Renal pelvis (tissue), 1 donor: ENCODE measurements at regions not wholly inside any gene's neighbourhood (a gene's known extent, or its start where the extent isn't known, plus 50 kb on each side); places are given as distances from the start of the nearest gene placed in this dataset.

Source experiments
- DNase-seq: peaks from one replicate; pipeline ENCODE4 v3.0.0-alpha.2; 2013

DNA sequence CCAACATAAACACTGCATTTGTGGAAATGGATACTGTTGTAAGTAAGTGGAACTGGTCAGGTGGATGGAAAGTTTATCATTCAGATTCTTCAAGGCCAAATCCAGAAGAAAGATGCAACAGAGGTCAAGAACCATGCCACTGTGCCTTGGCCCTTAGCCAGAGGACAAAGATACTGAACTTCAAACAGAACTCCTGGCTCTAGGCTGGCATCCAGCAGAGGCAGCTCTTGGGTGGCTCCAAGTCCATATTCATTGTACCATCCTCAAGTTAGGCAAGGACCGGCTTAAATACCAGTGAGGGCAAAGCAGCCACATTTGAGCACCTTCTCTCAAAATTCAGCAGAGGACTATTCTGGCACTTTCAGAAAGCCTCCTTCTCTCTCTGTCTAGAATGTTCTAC lies 53.2 kb downstream of the DNAAF9 start:
- no peak for DNase-seq

DNA sequence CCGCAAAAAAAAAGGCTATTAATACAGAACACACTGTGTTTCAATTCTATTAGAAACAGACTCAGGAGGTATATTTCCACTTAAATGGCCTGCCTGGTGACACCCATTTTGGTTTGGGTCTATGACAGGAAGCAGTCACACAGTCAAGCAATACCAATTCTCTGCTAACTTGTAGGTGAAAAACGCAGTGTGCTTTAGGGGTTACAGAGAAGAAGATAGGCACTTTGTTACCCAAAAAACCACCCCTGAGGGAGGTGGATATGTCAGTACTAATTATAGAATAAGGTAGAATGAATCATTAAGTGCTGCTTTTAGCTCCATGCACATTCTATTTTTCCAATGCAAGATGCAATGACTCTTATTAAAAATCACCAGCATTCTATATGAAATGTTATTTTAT lies 53.8 kb downstream of the DNAAF9 start:
- DNase-seq = no peak

DNA sequence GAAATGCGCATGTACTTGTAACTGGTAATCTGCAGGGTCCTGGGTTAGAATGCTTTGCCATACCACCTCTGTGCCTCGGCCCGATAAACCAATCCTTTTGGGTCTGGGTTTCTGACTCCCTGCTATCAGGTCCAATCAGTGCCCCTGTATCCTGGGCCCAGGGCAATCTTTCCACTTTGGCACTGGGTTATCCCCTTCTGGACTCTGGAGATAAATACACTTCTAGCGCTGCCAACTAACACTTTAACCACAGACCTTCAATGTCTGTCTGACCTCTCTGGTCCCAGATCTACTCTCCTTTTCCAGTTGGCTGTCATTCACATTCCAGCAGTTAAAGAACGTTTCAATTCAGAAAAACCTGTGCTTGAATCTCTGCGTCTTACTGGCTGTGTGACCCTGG lies 55.3 kb downstream of the DNAAF9 start:
- DNase-seq = no peak

DNA sequence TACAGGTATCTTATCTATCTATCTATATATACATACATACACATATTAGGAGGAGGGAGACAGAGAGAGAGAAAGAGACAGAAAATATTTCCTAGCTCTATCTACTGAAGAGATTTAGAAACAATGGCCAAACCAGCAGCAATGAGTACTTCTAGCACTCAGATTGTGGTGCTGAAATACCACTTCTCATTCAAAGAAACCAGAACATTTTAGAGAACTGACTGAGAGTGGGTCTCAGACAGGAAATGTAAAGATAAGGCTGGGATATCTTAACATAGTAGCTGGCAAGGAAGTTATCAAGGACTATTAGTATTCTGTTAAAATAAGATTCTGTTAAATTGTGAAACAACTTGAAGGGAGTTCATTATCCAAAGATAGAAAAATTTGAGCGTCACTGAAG lies 57.0 kb downstream of the DNAAF9 start:
- DNase-seq = no peak

DNA sequence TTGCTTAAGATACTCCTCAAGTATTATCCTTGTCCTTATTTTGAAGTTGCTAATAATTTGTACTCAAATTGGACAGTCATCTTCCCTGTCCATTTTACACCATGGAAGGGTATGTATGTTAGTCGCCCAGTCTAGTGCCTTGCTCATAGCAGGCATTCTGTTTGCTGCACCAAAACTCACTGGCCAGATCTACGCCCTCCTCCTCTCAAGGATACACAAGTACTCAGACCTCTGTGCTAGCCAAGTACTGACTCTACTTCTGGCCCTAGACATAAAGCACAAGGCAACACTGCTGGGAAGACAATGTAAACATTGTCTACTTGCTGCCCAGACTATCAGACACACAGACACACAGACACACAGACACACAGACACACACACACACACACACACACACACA lies 57.7 kb downstream of the DNAAF9 start:
- DNase-seq = no peak

DNA sequence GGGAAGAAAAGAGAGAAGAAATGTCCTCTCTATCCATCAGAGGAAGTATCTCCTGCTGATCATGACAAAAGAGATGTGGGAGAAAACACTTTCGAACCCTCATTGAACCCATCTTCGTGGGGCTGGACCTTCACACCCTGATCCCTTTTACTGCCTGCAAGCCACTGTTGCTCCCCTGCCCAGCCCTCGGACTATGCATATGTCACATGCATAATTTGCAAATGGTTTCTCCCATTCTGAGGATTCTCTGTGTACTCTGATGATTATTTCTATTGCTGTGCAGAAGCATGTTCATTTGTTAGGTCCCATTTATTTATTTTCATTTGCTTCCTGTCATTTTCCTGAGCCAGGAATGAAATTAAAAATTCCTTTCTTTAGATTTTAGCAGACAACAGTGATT lies 64.7 kb downstream of the DNAAF9 start:
- DNase-seq = no peak

DNA sequence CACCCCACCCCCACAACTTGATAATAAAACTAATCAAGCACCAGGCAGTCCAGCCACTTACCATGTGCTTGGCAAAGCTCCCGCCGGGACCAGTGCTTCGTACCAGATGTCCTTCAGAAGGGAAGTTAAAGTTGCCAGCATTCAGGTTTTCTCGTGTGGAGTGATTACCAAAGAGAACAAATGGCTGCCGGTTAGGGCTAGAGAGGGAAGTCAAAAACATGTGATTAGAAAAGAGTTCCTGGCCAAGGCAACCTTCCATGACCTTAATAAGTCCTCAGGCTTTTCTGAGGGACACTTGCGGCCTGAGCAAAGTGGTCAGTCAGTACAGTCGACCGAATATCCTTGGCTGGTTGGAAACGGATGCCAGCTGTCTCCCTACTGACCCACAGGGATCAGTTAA lies 67.0 kb downstream of the DNAAF9 start:
- no peak for DNase-seq

DNA sequence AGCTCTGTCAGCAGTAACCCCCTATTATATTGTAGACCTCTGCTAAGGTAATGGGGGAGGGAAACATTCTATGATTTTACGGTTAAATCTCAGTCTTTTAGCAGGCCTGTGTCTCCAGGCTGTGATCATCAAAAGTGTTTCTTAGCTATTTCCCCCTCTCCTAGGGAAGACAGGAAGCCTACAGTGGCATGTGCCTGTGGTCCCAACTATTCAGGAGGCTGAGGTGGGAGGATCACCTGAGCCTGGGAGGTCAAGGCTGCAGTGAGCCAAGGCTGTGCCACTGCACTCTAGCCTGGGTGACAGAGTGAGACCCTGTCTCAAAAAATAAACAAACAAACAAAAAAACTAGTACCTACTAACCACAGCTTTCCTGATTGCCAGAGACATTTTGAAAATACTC lies 67.9 kb downstream of the DNAAF9 start:
- no peak for DNase-seq

DNA sequence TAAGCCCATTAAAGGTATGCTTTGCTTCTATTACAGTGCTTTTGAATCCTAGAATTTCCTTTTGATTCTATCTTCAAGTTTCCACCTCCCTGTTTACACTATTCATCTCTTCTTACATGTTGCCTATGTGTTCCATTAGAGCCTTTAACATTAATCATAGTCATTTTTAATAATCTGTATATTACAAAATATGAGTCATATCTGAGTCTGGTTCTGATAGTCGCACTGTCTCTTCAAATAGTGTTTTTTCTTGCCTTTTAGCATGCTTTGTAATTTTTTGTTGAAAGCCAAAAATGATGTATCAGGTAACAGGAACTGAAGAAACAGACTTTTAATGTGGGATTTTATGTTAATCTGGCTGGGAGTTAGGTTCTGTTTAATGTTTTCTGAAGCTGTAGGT lies 68.4 kb downstream of the DNAAF9 start:
- DNase-seq = no peak

DNA sequence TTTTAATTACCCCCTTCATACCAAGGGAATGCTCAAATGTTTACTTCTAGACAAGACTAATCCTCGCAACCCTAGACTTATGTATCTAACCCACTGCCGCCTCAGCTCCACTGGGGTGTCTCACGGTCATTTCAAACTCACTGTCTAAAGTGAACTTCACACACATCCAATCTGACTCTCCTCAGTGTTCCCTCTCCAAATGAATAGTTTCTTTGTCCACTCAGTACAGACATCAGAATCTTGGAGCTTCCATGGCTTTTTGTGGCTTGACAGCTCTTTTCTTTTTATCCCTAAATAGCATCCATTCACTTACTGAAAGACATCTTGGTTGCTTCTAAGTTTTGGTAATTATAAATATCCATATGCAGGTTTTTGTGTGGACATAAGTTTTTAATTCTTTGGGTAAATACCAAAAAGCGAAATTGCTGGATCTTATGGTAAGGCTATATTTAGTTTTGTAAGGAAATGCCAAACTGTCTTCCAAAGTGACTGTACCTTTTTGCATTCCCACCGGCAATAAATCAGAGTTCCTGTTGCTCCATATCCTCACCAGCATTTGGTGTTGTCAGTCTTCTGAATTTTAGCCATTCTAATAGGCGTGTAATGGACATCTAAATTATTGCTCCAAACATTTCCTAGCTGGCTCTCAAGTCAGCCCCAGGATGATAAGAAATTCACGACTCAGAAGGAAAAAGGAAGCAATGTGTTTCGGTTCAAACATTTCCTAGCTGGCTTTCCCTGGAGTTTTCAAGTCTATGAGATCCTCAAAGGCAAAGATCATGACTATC lies 73.1 kb downstream of the DNAAF9 start:
- DNase-seq = no peak

DNA sequence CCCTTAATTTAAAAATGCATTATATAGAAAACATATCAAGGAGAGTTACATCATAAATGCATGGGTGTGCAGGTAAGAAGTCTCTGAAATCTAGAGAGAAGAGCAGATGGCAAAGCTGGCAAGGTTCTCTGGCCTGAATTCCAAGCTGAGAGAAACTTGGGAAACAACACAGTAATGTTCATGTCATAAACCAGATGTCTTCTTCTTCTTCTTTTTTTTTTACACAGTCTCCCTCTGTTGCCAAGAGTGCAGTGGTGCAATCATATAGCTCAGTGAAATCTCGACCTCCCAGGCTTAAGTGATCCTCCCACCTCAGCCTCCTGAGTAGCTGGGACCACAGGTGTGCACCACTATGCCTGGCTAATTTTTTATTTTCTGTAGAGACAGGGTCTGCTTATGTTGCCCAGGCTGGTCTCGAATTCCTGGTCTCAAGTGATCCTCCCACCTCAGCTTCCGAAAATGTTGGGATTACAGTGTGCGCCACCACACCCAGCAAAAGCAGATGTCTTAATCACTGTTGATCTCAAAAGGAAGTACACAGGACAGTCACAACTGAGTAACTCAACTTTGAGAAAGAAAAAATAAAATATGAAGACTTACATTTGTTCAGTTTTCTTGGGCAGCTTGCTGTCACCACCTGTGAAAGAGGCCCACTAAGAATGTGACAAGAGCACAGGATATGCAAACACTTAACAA lies 77.3 kb downstream of the DNAAF9 start:
- no peak for DNase-seq

DNA sequence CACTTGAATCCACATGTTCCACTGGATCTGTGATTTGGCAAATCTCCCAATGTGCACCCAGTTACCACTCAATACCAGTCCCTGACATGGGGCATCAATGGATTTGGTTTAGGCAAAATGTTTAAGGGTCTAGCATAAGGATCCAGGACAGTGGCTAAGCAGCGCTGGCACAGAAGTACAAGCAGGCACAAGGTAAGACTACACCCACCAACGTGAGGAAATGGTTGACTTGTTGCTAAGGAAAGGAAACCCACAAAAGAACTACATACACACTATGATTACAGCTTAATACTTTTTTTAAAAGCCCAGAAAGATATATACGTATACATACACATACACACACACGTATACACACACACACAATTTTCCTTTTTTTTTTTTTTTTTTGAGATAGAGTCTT lies 79.0 kb downstream of the DNAAF9 start:
- no peak for DNase-seq

DNA sequence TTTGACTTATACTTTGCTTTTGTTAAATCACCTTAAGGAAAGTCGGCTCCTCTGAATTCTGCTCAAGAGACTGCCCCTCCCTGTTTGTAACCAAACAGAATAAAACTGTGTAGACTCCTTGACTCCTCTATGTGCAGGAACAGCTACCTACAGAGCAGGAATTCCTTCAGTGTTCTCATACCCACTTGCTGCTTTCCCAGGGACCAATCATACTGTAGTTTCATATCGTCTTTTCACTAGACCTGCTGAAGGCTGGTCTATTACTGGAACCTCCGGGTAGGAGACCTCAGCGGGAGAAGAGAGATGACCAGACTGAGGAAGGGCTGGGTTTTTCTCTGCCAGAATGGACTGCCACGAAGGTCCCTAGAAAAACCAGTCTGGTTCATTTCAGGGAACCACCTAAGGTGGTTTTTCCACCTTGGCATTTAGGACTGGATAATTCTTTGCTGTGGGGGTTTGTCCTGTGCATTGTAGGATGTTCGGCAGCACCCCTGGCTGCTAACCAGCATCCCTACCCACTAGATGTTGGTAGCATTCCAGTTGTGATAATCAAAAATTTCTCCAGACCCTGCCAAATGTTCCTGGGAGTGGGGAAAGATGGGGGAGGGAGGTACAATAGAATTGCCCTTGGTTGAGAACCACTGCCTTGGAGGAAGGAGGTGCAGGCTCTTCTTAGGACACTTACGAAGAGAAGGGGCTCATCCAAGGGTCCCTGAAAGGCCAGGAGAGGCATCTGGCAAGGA lies 80.5 kb downstream of the DNAAF9 start:
- DNase-seq = no peak

DNA sequence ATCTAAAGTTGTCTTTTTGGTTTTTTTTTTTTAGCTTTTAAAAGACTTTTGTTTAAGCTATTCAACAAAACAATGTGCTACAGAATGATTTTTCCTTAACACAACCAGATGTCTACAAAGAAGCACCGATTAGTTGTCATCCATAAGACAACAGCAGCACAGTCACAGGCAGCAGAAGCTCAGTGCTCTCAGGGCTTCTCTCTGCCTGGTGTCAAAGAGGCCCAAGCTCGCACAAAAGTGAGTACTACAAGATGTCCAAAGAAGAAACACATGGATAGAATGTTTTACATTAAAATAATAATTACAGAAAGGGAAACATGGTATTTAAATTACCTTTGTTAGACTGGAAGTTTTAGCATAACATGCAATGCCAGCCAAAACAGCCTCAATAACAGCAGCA lies 81.6 kb downstream of the DNAAF9 start:
- no peak for DNase-seq

DNA sequence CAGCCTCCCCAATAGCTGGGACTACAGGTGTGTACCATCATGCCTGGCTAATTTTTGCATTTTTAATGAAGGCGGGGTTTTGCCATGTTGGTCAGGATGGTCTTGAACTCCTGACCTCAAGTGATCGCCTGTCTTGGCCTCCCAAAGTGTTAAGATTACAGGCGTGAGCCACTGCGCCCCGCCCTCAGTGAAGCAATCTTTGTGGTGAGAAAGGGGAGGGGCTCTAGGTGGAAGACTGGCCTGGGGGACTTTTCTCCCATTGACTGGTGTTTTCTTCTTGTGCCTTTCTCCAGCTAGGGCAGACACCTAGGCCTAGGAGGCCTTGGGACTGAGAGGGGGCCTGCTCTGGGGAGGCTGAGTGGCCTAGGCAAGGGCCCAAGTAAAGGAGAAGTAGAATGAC lies 84.1 kb downstream of the DNAAF9 start:
- DNase-seq = no peak

DNA sequence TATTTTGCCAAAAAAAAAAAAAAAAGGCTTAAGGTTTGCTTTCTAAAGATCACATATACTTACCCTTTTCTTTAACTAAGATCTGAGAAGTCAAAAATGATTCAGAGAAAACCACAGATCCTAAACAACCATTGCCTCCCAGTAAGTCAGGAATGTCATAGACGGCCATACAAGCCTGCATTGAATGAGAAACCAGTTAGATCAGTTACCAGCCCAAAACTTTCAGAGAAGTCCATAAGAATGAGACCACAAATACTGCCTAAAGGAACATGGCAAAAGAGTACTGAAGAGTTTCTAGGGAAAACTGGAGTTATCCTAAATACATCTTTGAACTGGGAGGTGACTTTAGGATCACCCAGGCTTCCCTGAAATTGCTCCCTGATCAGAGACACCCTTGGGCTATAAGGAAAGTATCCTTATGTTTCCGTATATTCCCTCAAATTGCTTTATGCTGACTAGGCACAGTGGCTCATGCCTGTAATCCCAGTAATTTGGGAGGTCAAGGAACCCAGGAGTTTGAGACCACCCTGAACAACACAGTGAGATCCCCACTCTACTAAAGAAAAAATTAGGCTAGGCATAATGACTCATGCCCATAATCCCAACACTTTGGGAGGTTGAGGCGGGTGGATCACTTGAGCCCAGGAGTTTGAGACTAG lies 79.4 kb upstream of the SLC4A11 start:
- no peak for DNase-seq

DNA sequence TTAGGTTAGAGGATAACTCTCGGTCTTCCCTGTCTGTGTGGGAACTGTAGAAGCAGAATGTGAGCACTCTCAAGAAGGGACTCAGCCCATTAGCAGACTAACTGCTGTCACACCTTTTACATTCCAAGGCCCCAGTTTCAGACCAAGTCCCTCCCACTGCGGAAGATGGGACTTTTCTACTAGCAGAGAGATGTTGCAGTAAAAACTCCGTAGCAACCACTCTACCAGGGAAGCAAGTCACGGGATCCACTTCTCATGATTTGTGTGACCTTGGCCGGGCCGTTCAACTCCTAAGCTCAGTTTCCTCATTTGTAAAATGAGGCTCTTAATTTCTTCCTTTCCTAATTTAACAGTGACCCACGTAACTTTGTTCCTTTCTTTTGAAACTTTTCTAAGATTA lies 77.1 kb upstream of the SLC4A11 start:
- DNase-seq = no peak

DNA sequence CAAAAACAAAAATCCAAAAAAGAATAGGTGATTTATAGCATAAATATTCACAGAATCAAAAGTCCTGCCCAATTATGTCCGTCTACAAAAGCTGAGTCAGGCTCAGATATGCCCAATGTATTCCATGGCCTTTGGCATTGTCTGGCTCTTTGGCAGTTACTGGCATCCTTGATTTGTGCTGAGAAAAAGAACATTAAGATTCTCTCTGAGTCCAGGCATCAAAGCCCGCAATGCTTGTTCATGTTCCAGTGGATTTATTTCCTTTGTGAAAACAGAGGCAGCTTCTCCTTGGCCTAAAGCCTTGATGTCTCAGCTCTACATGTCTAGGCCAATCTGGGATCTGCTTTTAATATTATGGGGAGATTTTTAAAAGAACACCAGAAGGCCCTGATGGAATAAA lies 76.1 kb upstream of the SLC4A11 start:
- no peak for DNase-seq

DNA sequence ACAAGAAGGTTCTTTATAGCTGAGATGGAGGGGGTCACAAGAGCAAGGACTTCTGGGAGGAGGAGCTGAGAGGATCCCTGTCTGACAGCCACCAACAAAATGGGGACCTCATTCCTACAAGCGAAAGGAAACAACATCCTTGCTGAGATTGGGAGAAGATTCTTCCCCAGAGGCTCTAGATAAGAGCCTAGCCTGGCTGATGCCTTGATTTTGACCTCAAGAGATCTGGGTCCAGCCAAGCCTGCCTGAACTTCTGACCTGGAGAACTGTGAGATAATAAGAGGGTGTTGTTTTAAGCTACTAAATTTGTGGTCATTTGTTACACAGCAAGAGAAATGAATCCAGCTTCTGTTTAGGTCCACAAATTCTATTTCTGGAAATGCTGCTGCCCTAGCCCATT lies 75.4 kb upstream of the SLC4A11 start:
- no peak for DNase-seq

DNA sequence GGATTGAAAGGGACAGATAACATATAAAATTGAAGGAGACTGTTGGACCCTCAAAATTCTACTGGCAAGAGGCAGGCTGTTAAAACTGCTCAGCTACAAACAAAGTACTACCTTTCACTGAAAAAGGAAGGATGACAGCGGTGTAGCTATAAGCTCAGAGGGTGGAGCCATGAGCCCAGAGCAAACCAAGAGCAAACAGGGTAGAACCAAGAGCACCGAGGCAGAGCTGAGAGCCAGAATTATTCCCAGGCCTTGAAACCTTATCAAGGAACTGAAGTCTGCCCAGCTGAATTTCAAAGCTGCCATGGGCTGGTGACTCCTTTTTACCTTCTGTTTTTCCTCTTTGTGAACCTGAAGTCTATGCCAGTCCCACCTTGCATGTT lies 74.7 kb upstream of the SLC4A11 start:
- no peak for DNase-seq

DNA sequence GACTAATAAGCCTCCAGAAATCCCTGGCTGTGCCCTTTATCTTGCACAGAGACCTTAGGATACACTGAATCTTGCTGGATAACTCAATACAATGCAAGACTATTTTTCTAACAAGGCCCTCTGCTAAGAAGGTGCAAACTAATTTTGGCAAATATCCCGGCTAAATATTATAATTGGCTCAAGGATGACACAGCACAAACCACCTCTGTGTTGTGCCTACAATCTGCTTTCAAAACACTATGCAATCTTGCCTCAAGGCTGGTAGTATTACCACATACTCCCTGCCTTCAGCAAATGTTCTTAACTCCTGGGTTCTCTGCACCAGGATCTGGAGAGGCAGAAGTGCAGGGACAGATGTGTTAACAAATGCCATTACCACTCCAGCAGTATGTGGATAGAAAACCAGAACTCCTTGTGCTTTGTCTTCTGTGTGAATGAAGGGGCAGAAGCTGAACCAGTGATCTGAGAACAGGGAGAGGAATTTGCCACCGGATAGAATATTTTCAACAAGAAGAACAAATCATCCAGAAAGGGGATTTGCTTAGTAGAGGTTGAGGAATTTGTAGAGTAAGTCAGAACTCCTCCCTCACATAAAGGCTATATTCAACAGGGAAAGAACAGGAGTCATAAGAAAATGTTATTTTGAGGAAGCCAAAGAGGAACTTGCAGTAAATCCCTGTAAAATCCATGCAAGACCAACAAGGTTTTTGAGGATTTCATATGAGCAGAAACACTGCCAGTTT lies 74.1 kb upstream of the SLC4A11 start:
- no peak for DNase-seq

DNA sequence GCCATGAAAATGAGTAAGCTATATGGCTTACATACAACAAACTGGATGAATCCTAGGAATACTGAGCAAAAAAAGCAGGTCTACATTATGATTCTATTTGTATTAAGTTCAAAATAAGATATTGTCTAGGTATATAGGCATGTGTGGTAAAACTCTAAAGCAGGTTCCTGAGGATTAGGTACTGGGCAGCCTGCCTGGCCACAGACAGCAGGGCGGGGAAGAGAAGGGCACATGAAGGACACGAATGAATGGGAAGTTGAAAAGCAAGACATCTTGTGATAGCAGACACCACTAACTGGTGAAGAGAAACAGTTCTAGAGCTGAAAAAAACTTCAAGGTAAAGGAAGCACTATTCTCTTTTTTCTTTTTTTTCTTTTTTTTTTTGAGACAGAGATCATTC lies 72.6 kb upstream of the SLC4A11 start:
- DNase-seq = no peak
